HepG2 (cell line): ENCODE measurements at regions not wholly inside any gene's neighbourhood (a gene's known extent, or its start where the extent isn't known, plus 50 kb on each side); places are given as distances from the start of the nearest gene placed in this dataset.
A peak's percentile ranks its signal among the peaks of the same experiment; 100 is the strongest.

ENCODE experiments used
- ATAC-seq: fragments of 200-7000 bp; cut with Tn5 transposase; 3 replicates; pipeline ENCODE4 v1.9.1; 2020; ENCODE audit warnings: mild to moderate bottlenecking, moderate library complexity
- BruUV-seq: library from RNA; stranded (reverse); fragments of 400-500 nt; replicated peaks from 2 replicates; lab custom pipeline; 2021; lab: Mats Ljungman, UMichigan
- CTCF ChIA-PET: fragments of 300-600 bp; formaldehyde crosslinking; extraction: SDS; loops from one replicate; lab custom pipeline; 2021; ENCODE audit warnings: low total read pairs, inconsistent platforms, low intra/inter-chr PET ratio; lab: Yijun Ruan, JAX
- POLR2A ChIA-PET: fragments of 350-600 bp; sonication (Branson Sonifier 250); formaldehyde crosslinking; loops from one replicate; lab custom pipeline; 2020; ENCODE audit warnings: antibody characterized with exemption, inconsistent platforms; lab: Yijun Ruan, JAX
- DNase-seq: peaks from one replicate; pipeline ENCODE4 v3.0.0-alpha.2; 2015; ENCODE audit warnings: low spot score
- FAIRE-seq: peaks from 3 replicates; lab custom pipeline; 2011; peaks lifted over from hg19 to GRCh38; lab: Jason Lieb, UNC
- H2AFZ ChIP-seq: one replicate; pipeline ENCODE4 v1.6.1; 2011; ENCODE audit warnings: low read length, inconsistent platforms
- H3K27ac ChIP-seq: fragments of 300-600 bp; 3 replicates; pipeline ENCODE4 v1.8.0; 2011; ENCODE audit warnings: mixed run types, mild to moderate bottlenecking, mixed read lengths, low read length, inconsistent platforms; ENCODE audit not compliant: insufficient read depth; ENCODE audit errors: extremely low read length
- H3K27me3 ChIP-seq, 2 experiments: fragments of 200-600 bp in 1 of 2; 2 replicates in 1 of 2; 3 replicates in 1 of 2; pipeline versions ENCODE4 v1.6.0 to v1.8.0; 2011; ENCODE audit warnings: low read length in 2 of 2, mild to moderate bottlenecking in 2 of 2, moderate library complexity in 2 of 2, inconsistent platforms in 1 of 2; ENCODE audit not compliant: insufficient read depth in 2 of 2, control insufficient read depth in 1 of 2
- H3K36me3 ChIP-seq, 2 experiments: fragments of 200-600 bp in 1 of 2; replicated peaks in 1 of 2; 2 replicates in 1 of 2; 3 replicates in 1 of 2; pipeline versions ENCODE4 v1.5.1 to v1.8.0; 2011; ENCODE audit warnings: low read length in 2 of 2, inconsistent platforms in 1 of 2; ENCODE audit not compliant: insufficient read depth in 2 of 2, control insufficient read depth in 1 of 2
- H3K4me1 ChIP-seq: 2 replicates; pipeline ENCODE4 v1.5.1; 2012; ENCODE audit warnings: low read length, inconsistent platforms; ENCODE audit not compliant: insufficient read depth
- H3K4me2 ChIP-seq: 2 replicates; pipeline ENCODE4 v1.6.0; 2011; ENCODE audit warnings: low read depth, low read length, inconsistent platforms
- H3K4me3 ChIP-seq, 3 experiments: fragments of 200-600 bp in 1 of 3; sonication (generic), shearing (Covaris generic) in 1 of 3; replicated peaks in 1 of 3; 2 replicates each; pipeline ENCODE4 v1.5.1; 2011 to 2016; ENCODE audit warnings: low read length in 3 of 3, inconsistent platforms in 2 of 3, low read depth in 2 of 3, mild to moderate bottlenecking in 2 of 3, control low read depth in 1 of 3, mixed read lengths in 1 of 3; ENCODE audit not compliant: insufficient read depth in 1 of 3
- H3K79me2 ChIP-seq: one replicate; pipeline ENCODE4 v1.6.1; 2011; ENCODE audit warnings: low read length, inconsistent platforms; ENCODE audit not compliant: insufficient read depth
- H3K9ac ChIP-seq: 2 replicates; pipeline ENCODE4 v1.6.0; 2011; ENCODE audit warnings: mild to moderate bottlenecking, low read depth, low read length, inconsistent platforms; ENCODE audit not compliant: insufficient read depth
- H3K9me3 ChIP-seq: 2 replicates; pipeline ENCODE4 v1.5.1; 2012; ENCODE audit warnings: mild to moderate bottlenecking, low read length
- H4K20me1 ChIP-seq: 2 replicates; pipeline ENCODE4 v1.6.0; 2011; ENCODE audit warnings: inconsistent platforms, mild to moderate bottlenecking, low read length, moderate library complexity; ENCODE audit not compliant: insufficient read depth
- AKAP8 ChIP-seq: sonication (generic); formaldehyde crosslinking; IDR thresholded peaks from 2 replicates; pipeline ENCODE4 v1.5.1; 2020; ENCODE audit warnings: mild to moderate bottlenecking, missing genetic modification reagents
- ARID5B ChIP-seq: IDR thresholded peaks from 2 replicates; pipeline ENCODE4 v1.4.0; 2020; ENCODE audit warnings: mild to moderate bottlenecking, missing genetic modification reagents
- CEBPB ChIP-seq: IDR thresholded peaks from 2 replicates; pipeline ENCODE4 v1.6.1; 2011; ENCODE audit warnings: low read depth, low read length, improper control_type of control experiment, borderline replicate concordance
- CEBPG ChIP-seq: IDR thresholded peaks from 2 replicates; pipeline ENCODE4 v1.6.1; 2016
- GZF1 ChIP-seq: sonication (generic); formaldehyde crosslinking; IDR thresholded peaks from 2 replicates; pipeline ENCODE4 v1.5.1; 2020; ENCODE audit warnings: mild to moderate bottlenecking, missing genetic modification reagents
- HNF4A ChIP-seq: sonication (generic); formaldehyde crosslinking; IDR thresholded peaks from 2 replicates; pipeline ENCODE4 v1.4.0; 2020; ENCODE audit warnings: missing genetic modification reagents
- KLF11 ChIP-seq: IDR thresholded peaks from 2 replicates; pipeline ENCODE4 v1.6.1; 2016; ENCODE audit warnings: missing compliant biosample characterization
- NR2F6 ChIP-seq, 2 experiments: IDR thresholded peaks; 2 replicates each; pipeline ENCODE4 v1.6.1; 2016; ENCODE audit warnings: antibody characterized with exemption in 1 of 2, mild to moderate bottlenecking in 1 of 2
- SALL1 ChIP-seq: sonication (generic); formaldehyde crosslinking; IDR thresholded peaks from 2 replicates; pipeline ENCODE4 v1.8.0; 2022; ENCODE audit warnings: mild to moderate bottlenecking, missing genetic modification reagents
- SMC3 ChIP-seq: IDR thresholded peaks from 2 replicates; pipeline ENCODE4 v1.6.1; 2011; ENCODE audit warnings: low read length, improper control_type of control experiment
- SOX6 ChIP-seq, 2 experiments: fragments of 450-650 bp in 1 of 2; sonication (generic) in 1 of 2; formaldehyde crosslinking in 1 of 2; IDR thresholded peaks; 2 replicates each; pipeline versions ENCODE4 v1.4.0 to v1.6.1; 2017 to 2020; ENCODE audit warnings: antibody characterized with exemption in 1 of 2, mild to moderate bottlenecking in 1 of 2, missing genetic modification reagents in 1 of 2
- SP5 ChIP-seq: IDR thresholded peaks from 2 replicates; pipeline ENCODE4 v1.6.1; 2016; ENCODE audit warnings: low read depth, borderline replicate concordance
- SRSF9 ChIP-seq: fragments of 200-400 bp; formaldehyde crosslinking; IDR thresholded peaks from 2 replicates; pipeline ENCODE4 v1.6.1; 2018; ENCODE audit warnings: borderline replicate concordance, mild to moderate bottlenecking, low read depth, low read length; ENCODE audit not compliant: insufficient read depth, poor library complexity, severe bottlenecking
- ZBTB46 ChIP-seq: sonication (generic); formaldehyde crosslinking; IDR thresholded peaks from 2 replicates; pipeline ENCODE4 v1.4.0; 2020; ENCODE audit warnings: mild to moderate bottlenecking, missing genetic modification reagents, borderline replicate concordance
- ZFX ChIP-seq: sonication (generic); formaldehyde crosslinking; IDR thresholded peaks from 2 replicates; pipeline ENCODE4 v1.4.0; 2020; ENCODE audit warnings: mild to moderate bottlenecking, low read depth, missing genetic modification reagents, moderate library complexity
- ZNF607 ChIP-seq: sonication (generic); formaldehyde crosslinking; IDR thresholded peaks from 2 replicates; pipeline ENCODE4 v1.5.1; 2020; ENCODE audit warnings: missing genetic modification reagents, mild to moderate bottlenecking, borderline replicate concordance
- WGBS: methylation state at CpG from one replicate; pipeline ENCODE4 v1.1.6; 2017; ENCODE audit warnings: low lambda C conversion rate; 5-methylcytosine and 5-hydroxymethylcytosine counted together
- in situ Hi-C: cut with HindIII; loops from 2 replicates; pipeline ENCODE4 v1.10.0; 2017; ENCODE audit warnings: low pct_unique_long_range_greater_than_20kb; ENCODE audit not compliant: extremely low pct_ligation_motif_present
- intact Hi-C: fragments of 100-400 bp; cut with micrococcal nuclease; formaldehyde crosslinking; loops from one replicate; pipeline ENCODE4 v1.10.0; 2022; ENCODE audit not compliant: unreplicated experiment
- TF ChIP-seq, protein P1 (sequence below): sonication (generic); formaldehyde crosslinking; IDR thresholded peaks from 2 replicates; pipeline ENCODE4 v1.4.0; 2020; ENCODE audit warnings: missing genetic modification reagents

DNA sequence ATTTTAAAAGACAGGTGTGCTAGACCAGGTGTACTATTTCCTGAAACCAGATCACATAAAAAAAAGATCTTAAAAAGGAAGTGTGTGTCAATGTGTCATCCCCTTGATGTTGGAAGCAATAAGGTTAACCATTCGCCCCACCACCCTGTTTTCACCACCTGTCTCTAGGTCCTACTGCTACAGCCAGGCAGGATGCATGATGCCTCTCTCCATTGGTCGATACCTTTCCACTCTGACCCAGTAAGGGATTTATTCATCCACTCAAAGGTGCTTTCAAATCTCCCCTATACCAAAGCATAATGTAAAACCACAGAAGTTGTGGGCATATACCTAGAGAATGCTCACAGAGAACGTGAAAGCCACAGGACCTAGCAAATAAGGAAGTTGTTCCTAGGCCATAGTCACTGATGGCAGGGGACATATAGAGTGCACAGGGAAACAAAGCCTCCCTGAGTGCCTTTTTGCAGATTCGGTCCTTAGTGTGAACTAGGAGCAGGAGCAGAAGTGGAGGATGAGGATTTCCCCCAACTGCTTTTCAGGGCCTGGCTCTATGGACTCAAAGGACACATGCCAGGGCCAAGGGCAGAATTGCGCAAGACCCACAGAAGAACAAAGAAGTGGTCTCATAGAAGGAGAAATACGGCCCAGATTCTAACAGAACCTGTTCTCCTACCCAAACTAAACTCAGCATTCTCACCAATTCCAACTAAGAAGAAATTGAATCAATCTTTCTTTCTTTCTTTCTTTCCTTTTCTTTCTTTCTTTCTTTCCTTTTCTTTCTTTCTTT, 631.5 kb upstream of the NRP1 start:
- Histone ChIP-seq H3K79me2 (no peaks in the 10 kb centered on the region), H3K9me3 (no peaks in the 10 kb centered on the region), H3K9ac (no peak overlapping the region), H2AFZ (no peak overlapping the region), H3K4me1 (peaks cover 11% of the 10 kb centered on the region; the same call in 1 of the 2 replicates), H3K27ac (no peak overlapping the region), H3K4me3 (no peak overlapping the region), H3K27me3 (no peaks in the 10 kb centered on the region), H3K4me2 (no peak overlapping the region), H3K36me3 (no peaks in the 10 kb centered on the region), H4K20me1 (no peaks in the 10 kb centered on the region)
- FAIRE-seq (no peak), DNase-seq (peak; percentile 32), ATAC-seq (no peak; the same call in 2 of the 3 replicates)
- BruUV-seq = no TSS peak
- WGBS = 44% methylated on average over 6 of the region's 6 CpGs
- intact Hi-C loops = no loop called here
- POLR2A ChIA-PET = no interaction called here
- CTCF ChIA-PET = no interaction called here
- in situ Hi-C loops = no loop called here
- TF ChIP-seq CEBPB (peak; percentile 97), ZBTB46 (no peak), KLF11 (CRISPR knock-in tag) (no peak), ARID5B (CRISPR knock-in tag) (peak; percentile 31; the same call in 1 of the 2 replicates), HNF4A (CRISPR knock-in tag) (peak; percentile 37; the same call in 1 of the 2 replicates), SP5 (CRISPR knock-in tag) (no peak), ZFX (0 out of 2 replicates have a peak, but pooled peaks have one; percentile 22), SMC3 (peak; percentile 8; the same call in 1 of the 2 replicates), CEBPG (CRISPR knock-in tag) (peak; percentile 93), AKAP8 (CRISPR knock-in tag) (no peak), SRSF9 (no peak), ZNF607 (CRISPR knock-in tag) (no peak), GZF1 (CRISPR knock-in tag) (peak; percentile 99), SOX6 (IDR thresholded peaks at IDR 0.05) (no peak), SOX6 (CRISPR knock-in tag; IDR thresholded peaks at IDR 0.05) (0 out of 2 replicates have a peak, but pooled peaks have one; percentile 36), NR2F6 (IDR thresholded peaks at IDR 0.05) (no peak), NR2F6 (CRISPR knock-in tag; IDR thresholded peaks at IDR 0.05) (no peak), SALL1 (CRISPR knock-in tag) (0 out of 2 replicates have a peak, but pooled peaks have one; percentile 16)
- TF ChIP-seq, protein P1, sequence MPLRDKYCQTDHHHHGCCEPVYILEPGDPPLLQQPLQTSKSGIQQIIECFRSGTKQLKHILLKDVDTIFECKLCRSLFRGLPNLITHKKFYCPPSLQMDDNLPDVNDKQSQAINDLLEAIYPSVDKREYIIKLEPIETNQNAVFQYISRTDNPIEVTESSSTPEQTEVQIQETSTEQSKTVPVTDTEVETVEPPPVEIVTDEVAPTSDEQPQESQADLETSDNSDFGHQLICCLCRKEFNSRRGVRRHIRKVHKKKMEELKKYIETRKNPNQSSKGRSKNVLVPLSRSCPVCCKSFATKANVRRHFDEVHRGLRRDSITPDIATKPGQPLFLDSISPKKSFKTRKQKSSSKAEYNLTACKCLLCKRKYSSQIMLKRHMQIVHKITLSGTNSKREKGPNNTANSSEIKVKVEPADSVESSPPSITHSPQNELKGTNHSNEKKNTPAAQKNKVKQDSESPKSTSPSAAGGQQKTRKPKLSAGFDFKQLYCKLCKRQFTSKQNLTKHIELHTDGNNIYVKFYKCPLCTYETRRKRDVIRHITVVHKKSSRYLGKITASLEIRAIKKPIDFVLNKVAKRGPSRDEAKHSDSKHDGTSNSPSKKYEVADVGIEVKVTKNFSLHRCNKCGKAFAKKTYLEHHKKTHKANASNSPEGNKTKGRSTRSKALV (CRISPR knock-in tag) = no peak
